GM23338 (cell line): ENCODE measurements at regions not wholly inside any gene's neighbourhood (a gene's known extent, or its start where the extent isn't known, plus 50 kb on each side); places are given as distances from the start of the nearest gene placed in this dataset.

ENCODE experiments used
- ATAC-seq: fragments of 200-7000 bp; cut with Tn5 transposase; 3 replicates; pipeline ENCODE4 v1.9.1; 2020
- DNase-seq: peaks from one replicate; pipeline ENCODE4 v3.0.0-alpha.2; 2015; ENCODE audit warnings: low spot score
- H2AFZ ChIP-seq: fragments of 200-600 bp; sonication (generic); 2 replicates; pipeline ENCODE4 v1.8.0; 2016; ENCODE audit warnings: antibody characterized with exemption, mild to moderate bottlenecking, moderate library complexity
- H3F3A ChIP-seq: fragments of 200-600 bp; sonication (generic); replicated peaks from 2 replicates; pipeline ENCODE4 v1.8.0; 2017; ENCODE audit warnings: antibody characterized with exemption, mixed run types, low read depth
- H3K27ac ChIP-seq: fragments of 200-600 bp; sonication (generic); 2 replicates; pipeline ENCODE4 v1.6.1; 2016; ENCODE audit warnings: low read depth
- H3K27me3 ChIP-seq: fragments of 200-600 bp; sonication (generic); 2 replicates; pipeline ENCODE4 v1.8.0; 2016; ENCODE audit warnings: mild to moderate bottlenecking, mixed run types, moderate library complexity; ENCODE audit not compliant: insufficient read depth
- H3K36me3 ChIP-seq: fragments of 200-600 bp; sonication (generic); 2 replicates; pipeline ENCODE4 v1.8.0; 2016; ENCODE audit warnings: mild to moderate bottlenecking; ENCODE audit not compliant: insufficient read depth
- H3K4me1 ChIP-seq: fragments of 200-600 bp; sonication (generic); 2 replicates; pipeline ENCODE4 v1.8.0; 2016; ENCODE audit warnings: mild to moderate bottlenecking, moderate library complexity; ENCODE audit not compliant: insufficient read depth
- H3K4me2 ChIP-seq: fragments of 200-600 bp; sonication (generic); 2 replicates; pipeline ENCODE4 v1.7.1; 2017; ENCODE audit warnings: mixed run types
- H3K4me3 ChIP-seq: fragments of 200-600 bp; sonication (generic); 2 replicates; pipeline ENCODE4 v1.6.1; 2016; ENCODE audit warnings: mixed run types
- H3K79me2 ChIP-seq: fragments of 200-600 bp; sonication (generic); replicated peaks from 2 replicates; pipeline ENCODE4 v1.8.0; 2017; ENCODE audit warnings: mild to moderate bottlenecking; ENCODE audit not compliant: insufficient read depth
- H3K9me2 ChIP-seq: fragments of 200-600 bp; sonication (generic); 2 replicates; pipeline ENCODE4 v1.8.0; 2017; ENCODE audit not compliant: insufficient read depth
- H4K20me1 ChIP-seq: fragments of 200-600 bp; sonication (generic); replicated peaks from 2 replicates; pipeline ENCODE4 v1.8.0; 2017; ENCODE audit warnings: mild to moderate bottlenecking; ENCODE audit not compliant: insufficient read depth
- H3K27ac Mint-ChIP-seq: 2 replicates; pipeline ENCODE4 v1.8.0; 2020; ENCODE audit warnings: inconsistent platforms, mild to moderate bottlenecking, moderate library complexity, mixed read lengths
- H3K27me3 Mint-ChIP-seq: 3 replicates; pipeline ENCODE4 v1.8.0; 2022; ENCODE audit warnings: low read depth, mild to moderate bottlenecking, moderate library complexity, mixed read lengths, inconsistent platforms; ENCODE audit not compliant: insufficient read depth, poor library complexity
- H3K36me3 Mint-ChIP-seq: 3 replicates; pipeline ENCODE4 v1.8.0; 2021; ENCODE audit warnings: low read depth, mild to moderate bottlenecking, inconsistent platforms, moderate library complexity, mixed read lengths
- H3K4me1 Mint-ChIP-seq: 3 replicates; pipeline ENCODE4 v1.8.0; 2020; ENCODE audit warnings: mild to moderate bottlenecking, inconsistent platforms, mixed read lengths
- H3K4me3 Mint-ChIP-seq: 3 replicates; pipeline ENCODE4 v1.8.0; 2021; ENCODE audit warnings: moderate library complexity, mild to moderate bottlenecking, inconsistent platforms, mixed read lengths
- H3K9me3 Mint-ChIP-seq: 3 replicates; pipeline ENCODE4 v1.8.0; 2020; ENCODE audit warnings: moderate library complexity, mild to moderate bottlenecking, inconsistent platforms, mixed read lengths
- NANOG ChIP-seq: IDR thresholded peaks from 2 replicates; pipeline ENCODE4 v1.6.1; 2016; ENCODE audit warnings: antibody characterized with exemption, borderline replicate concordance
- POLR2AphosphoS5 ChIP-seq: IDR thresholded peaks from 2 replicates; pipeline ENCODE4 v1.6.1; 2016; ENCODE audit warnings: antibody characterized with exemption, low read depth
- STAT1 ChIP-seq: IDR thresholded peaks from one replicate; pipeline ENCODE4 v1.6.1; 2016; ENCODE audit warnings: antibody characterized with exemption; ENCODE audit not compliant: unreplicated experiment
- TF ChIP-seq, protein P1 (sequence below): IDR thresholded peaks from one replicate; pipeline ENCODE4 v1.6.1; 2018; ENCODE audit warnings: antibody characterized with exemption; ENCODE audit not compliant: unreplicated experiment
- TF ChIP-seq, protein P2 (sequence below): IDR thresholded peaks from 2 replicates; pipeline ENCODE4 v1.6.1; 2016; ENCODE audit warnings: antibody characterized with exemption
- TF ChIP-seq, protein P3 (sequence below), 2 experiments: fragments of 200-600 bp in 1 of 2; sonication (generic) in 1 of 2; conservative IDR thresholded peaks; 2 replicates each; pipeline versions ENCODE4 v1.5.1 to v1.6.1; 2016 to 2017; ENCODE audit warnings: antibody characterized with exemption in 2 of 2, low read depth in 2 of 2, mild to moderate bottlenecking in 2 of 2, moderate library complexity in 1 of 2

DNA sequence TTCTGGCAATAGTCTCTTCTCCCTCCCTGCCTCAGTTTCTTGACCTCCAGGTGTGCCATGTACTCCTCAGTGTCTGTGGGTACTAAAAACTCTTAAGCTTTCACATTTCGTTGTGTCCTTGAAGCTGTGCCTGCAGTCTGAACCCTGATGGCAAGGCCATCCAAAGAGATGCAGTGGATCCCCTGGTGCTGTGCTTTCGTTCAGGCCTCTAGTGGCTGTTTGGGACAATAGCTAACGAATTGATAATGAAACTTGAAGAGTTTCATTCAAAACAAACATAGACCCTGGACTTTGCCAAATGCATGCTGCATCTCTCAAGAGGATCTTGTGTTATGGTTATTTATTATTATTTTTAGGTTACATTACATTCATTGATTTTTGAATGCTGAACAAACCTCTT lies 523.1 kb upstream of the FSIP2 start:
- H3K4me1 Mint-ChIP-seq = peaks cover 3% of the 10 kb centered on the region
- no peak overlapping the region for H3K4me3 Mint-ChIP-seq
- ATAC-seq = peak; percentile 91

DNA sequence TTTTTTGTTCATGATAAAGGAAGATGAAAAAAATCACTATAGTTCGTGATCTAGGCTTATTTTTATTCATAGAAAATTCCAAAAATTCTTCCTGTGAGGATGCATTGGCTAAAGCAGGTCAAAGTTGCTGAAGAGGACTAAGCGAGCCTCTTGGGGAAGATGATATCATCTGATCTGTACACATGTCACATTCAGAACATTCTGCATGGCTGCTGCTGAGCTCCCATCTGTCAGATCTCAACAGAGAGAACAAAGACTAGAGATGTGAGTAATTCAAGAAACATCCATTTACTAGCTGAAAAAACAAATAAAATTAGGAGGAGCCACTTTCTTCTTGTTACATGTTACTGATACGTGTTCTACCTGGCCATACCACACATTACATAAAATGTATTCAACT lies 518.6 kb upstream of the FSIP2 start:
- no peaks in the 10 kb centered on the region for H3K9me2 ChIP-seq
- H3K4me2 ChIP-seq = no peak overlapping the region
- H4K20me1 ChIP-seq = no peaks in the 10 kb centered on the region
- no peaks in the 10 kb centered on the region for H3K4me1 ChIP-seq
- H3K27ac ChIP-seq = no peak overlapping the region
- no peak overlapping the region for H3K4me3 ChIP-seq
- Mint-ChIP-seq H3K4me3 (no peak overlapping the region), H3K27me3 (no peaks in the 10 kb centered on the region), H3K9me3 (no peaks in the 10 kb centered on the region), H3K27ac (no peak overlapping the region), H3K4me1 (peaks cover 3% of the 10 kb centered on the region), H3K36me3 (no peaks in the 10 kb centered on the region)
- no peaks in the 10 kb centered on the region for H3K27me3 ChIP-seq
- no peak for ATAC-seq
- no peak overlapping the region for H2AFZ ChIP-seq
- DNase-seq = no peak
- H3K36me3 ChIP-seq = no peaks in the 10 kb centered on the region
- no peaks in the 10 kb centered on the region for H3F3A ChIP-seq
- TF ChIP-seq STAT1 = no peak
- H3K79me2 ChIP-seq = no peaks in the 10 kb centered on the region

More for the DNA sequence above, 523.1 kb upstream of the FSIP2 start:
- H3K9me3 Mint-ChIP-seq = no peaks in the 10 kb centered on the region
- H3K4me3 ChIP-seq = no peak overlapping the region
- no peaks in the 10 kb centered on the region for H4K20me1 ChIP-seq
- no peak for TF ChIP-seq STAT1
- TF ChIP-seq, protein P1, sequence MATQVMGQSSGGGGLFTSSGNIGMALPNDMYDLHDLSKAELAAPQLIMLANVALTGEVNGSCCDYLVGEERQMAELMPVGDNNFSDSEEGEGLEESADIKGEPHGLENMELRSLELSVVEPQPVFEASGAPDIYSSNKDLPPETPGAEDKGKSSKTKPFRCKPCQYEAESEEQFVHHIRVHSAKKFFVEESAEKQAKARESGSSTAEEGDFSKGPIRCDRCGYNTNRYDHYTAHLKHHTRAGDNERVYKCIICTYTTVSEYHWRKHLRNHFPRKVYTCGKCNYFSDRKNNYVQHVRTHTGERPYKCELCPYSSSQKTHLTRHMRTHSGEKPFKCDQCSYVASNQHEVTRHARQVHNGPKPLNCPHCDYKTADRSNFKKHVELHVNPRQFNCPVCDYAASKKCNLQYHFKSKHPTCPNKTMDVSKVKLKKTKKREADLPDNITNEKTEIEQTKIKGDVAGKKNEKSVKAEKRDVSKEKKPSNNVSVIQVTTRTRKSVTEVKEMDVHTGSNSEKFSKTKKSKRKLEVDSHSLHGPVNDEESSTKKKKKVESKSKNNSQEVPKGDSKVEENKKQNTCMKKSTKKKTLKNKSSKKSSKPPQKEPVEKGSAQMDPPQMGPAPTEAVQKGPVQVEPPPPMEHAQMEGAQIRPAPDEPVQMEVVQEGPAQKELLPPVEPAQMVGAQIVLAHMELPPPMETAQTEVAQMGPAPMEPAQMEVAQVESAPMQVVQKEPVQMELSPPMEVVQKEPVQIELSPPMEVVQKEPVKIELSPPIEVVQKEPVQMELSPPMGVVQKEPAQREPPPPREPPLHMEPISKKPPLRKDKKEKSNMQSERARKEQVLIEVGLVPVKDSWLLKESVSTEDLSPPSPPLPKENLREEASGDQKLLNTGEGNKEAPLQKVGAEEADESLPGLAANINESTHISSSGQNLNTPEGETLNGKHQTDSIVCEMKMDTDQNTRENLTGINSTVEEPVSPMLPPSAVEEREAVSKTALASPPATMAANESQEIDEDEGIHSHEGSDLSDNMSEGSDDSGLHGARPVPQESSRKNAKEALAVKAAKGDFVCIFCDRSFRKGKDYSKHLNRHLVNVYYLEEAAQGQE = no peak
- TF ChIP-seq POLR2AphosphoS5 = no peak
- TF ChIP-seq, protein P2, sequence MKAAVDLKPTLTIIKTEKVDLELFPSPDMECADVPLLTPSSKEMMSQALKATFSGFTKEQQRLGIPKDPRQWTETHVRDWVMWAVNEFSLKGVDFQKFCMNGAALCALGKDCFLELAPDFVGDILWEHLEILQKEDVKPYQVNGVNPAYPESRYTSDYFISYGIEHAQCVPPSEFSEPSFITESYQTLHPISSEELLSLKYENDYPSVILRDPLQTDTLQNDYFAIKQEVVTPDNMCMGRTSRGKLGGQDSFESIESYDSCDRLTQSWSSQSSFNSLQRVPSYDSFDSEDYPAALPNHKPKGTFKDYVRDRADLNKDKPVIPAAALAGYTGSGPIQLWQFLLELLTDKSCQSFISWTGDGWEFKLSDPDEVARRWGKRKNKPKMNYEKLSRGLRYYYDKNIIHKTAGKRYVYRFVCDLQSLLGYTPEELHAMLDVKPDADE = no peak
- TF ChIP-seq NANOG = no peak
- TF ChIP-seq, protein P3, sequence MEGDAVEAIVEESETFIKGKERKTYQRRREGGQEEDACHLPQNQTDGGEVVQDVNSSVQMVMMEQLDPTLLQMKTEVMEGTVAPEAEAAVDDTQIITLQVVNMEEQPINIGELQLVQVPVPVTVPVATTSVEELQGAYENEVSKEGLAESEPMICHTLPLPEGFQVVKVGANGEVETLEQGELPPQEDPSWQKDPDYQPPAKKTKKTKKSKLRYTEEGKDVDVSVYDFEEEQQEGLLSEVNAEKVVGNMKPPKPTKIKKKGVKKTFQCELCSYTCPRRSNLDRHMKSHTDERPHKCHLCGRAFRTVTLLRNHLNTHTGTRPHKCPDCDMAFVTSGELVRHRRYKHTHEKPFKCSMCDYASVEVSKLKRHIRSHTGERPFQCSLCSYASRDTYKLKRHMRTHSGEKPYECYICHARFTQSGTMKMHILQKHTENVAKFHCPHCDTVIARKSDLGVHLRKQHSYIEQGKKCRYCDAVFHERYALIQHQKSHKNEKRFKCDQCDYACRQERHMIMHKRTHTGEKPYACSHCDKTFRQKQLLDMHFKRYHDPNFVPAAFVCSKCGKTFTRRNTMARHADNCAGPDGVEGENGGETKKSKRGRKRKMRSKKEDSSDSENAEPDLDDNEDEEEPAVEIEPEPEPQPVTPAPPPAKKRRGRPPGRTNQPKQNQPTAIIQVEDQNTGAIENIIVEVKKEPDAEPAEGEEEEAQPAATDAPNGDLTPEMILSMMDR (conservative IDR thresholded peaks at IDR 0.05; ENCODE audit: low read depth in 2 of 2) = peak; percentile 39 to 51
- no peaks in the 10 kb centered on the region for H3K4me1 ChIP-seq
- H3K27me3 Mint-ChIP-seq = no peaks in the 10 kb centered on the region
- no peak overlapping the region for H3K4me2 ChIP-seq
- H3K27me3 ChIP-seq = no peaks in the 10 kb centered on the region
- H3K27ac Mint-ChIP-seq = no peak overlapping the region
- H3K79me2 ChIP-seq = no peaks in the 10 kb centered on the region
- no peak overlapping the region for H3K27ac ChIP-seq
- H3F3A ChIP-seq = no peaks in the 10 kb centered on the region
- no peaks in the 10 kb centered on the region for H3K36me3 Mint-ChIP-seq
- DNase-seq = peak; percentile 62
- H3K9me2 ChIP-seq = no peaks in the 10 kb centered on the region
- no peak overlapping the region for H2AFZ ChIP-seq
- no peaks in the 10 kb centered on the region for H3K36me3 ChIP-seq
